ENCODE measurements at regions not wholly inside any gene's neighbourhood (a gene's known extent, or its start where the extent isn't known, plus 50 kb on each side); places are given as distances from the start of the nearest gene placed in this dataset.

GRCh38 chr2:66137606-66138130 lies 297.3 kb upstream of the MEIS1 start:
- no peak overlapping the region for H2AFZ ChIP-seq (ENCODE audit: low read length)

GRCh38 chr2:66134138-66134701 lies 300.7 kb upstream of the MEIS1 start:
- H3K4me2 ChIP-seq (ENCODE audit: low read depth, low read length), result no peak overlapping the region
- DNase-seq, result no peak
- no peak overlapping the region for H2AFZ ChIP-seq (ENCODE audit: low read length)
- H3K36me3 ChIP-seq (replicated peaks; ENCODE audit: insufficient read depth, low read length), result no peaks in the 10 kb centered on the region
- H4K20me1 ChIP-seq (ENCODE audit: insufficient read depth, low read length), result no peaks in the 10 kb centered on the region
- H3K27ac ChIP-seq (ENCODE audit: low read length), result no peak overlapping the region
- H3K9ac ChIP-seq (ENCODE audit: low read length), result no peak overlapping the region
- H3K9me2 ChIP-seq (replicated peaks; ENCODE audit: insufficient read depth, low read length), result no peaks in the 10 kb centered on the region
- H3K4me1 ChIP-seq (ENCODE audit: low read length), result no peaks in the 10 kb centered on the region
- H3F3A ChIP-seq (ENCODE audit: insufficient read depth, low read length), result no peaks in the 10 kb centered on the region
- H3K4me3 ChIP-seq (ENCODE audit: low read length), result no peak overlapping the region
- H3K9me3 ChIP-seq (replicated peaks; ENCODE audit: insufficient read depth, low read length), result no peaks in the 10 kb centered on the region
- H3K27me3 ChIP-seq (replicated peaks; ENCODE audit: insufficient read depth, low read length), result no peaks in the 10 kb centered on the region
- TF ChIP-seq EZH2 (optimal IDR thresholded peaks at IDR 0.05; ENCODE audit: low read depth, low read length) (no peak), EZH2phosphoT487 (IDR thresholded peaks at IDR 0.05; ENCODE audit: low read length) (no peak), CTCF (IDR thresholded peaks at IDR 0.05; ENCODE audit: low read length) (no peak)
- H3K79me2 ChIP-seq (ENCODE audit: low read length), result no peaks in the 10 kb centered on the region

More at GRCh38 chr2:66137606-66138130, 297.3 kb upstream of the MEIS1 start:
- H3K4me2 ChIP-seq (ENCODE audit: low read depth, low read length), result no peak overlapping the region
- H3K4me3 ChIP-seq (ENCODE audit: low read length), result no peak overlapping the region
- H3K36me3 ChIP-seq (replicated peaks; ENCODE audit: insufficient read depth, low read length), result no peaks in the 10 kb centered on the region
- no peak overlapping the region for H3K9ac ChIP-seq (ENCODE audit: low read length)
- H3K27ac ChIP-seq (ENCODE audit: low read length), result no peak overlapping the region
- no peaks in the 10 kb centered on the region for H3F3A ChIP-seq (ENCODE audit: insufficient read depth, low read length)
- H4K20me1 ChIP-seq (ENCODE audit: insufficient read depth, low read length), result no peaks in the 10 kb centered on the region
- H3K27me3 ChIP-seq (replicated peaks; ENCODE audit: insufficient read depth, low read length), result no peaks in the 10 kb centered on the region
- no peak for TF ChIP-seq EZH2phosphoT487 (IDR thresholded peaks at IDR 0.05; ENCODE audit: low read length)
- no peak for TF ChIP-seq EZH2 (optimal IDR thresholded peaks at IDR 0.05; ENCODE audit: low read depth, low read length)
- TF ChIP-seq CTCF (IDR thresholded peaks at IDR 0.05; ENCODE audit: low read length), result no peak
- no peaks in the 10 kb centered on the region for H3K9me2 ChIP-seq (replicated peaks; ENCODE audit: insufficient read depth, low read length)
- no peak for DNase-seq
- H3K4me1 ChIP-seq (ENCODE audit: low read length), result no peaks in the 10 kb centered on the region
- H3K79me2 ChIP-seq (ENCODE audit: low read length), result no peaks in the 10 kb centered on the region
- no peaks in the 10 kb centered on the region for H3K9me3 ChIP-seq (replicated peaks; ENCODE audit: insufficient read depth, low read length)

GRCh38 chr2:66127656-66128055 lies 307.3 kb upstream of the MEIS1 start:
- Histone ChIP-seq H3K27ac (ENCODE audit: low read length) (no peak overlapping the region), H3K4me2 (ENCODE audit: low read depth, low read length) (no peak overlapping the region), H3K4me3 (ENCODE audit: low read length) (no peak overlapping the region), H3K9me2 (replicated peaks; ENCODE audit: insufficient read depth, low read length) (no peaks in the 10 kb centered on the region), H3K27me3 (replicated peaks; ENCODE audit: insufficient read depth, low read length) (no peaks in the 10 kb centered on the region), H3K79me2 (ENCODE audit: low read length) (no peaks in the 10 kb centered on the region), H3K9ac (ENCODE audit: low read length) (no peak overlapping the region), H3K9me3 (replicated peaks; ENCODE audit: insufficient read depth, low read length) (no peaks in the 10 kb centered on the region), H4K20me1 (ENCODE audit: insufficient read depth, low read length) (no peaks in the 10 kb centered on the region), H3F3A (ENCODE audit: insufficient read depth, low read length) (no peaks in the 10 kb centered on the region), H3K36me3 (replicated peaks; ENCODE audit: insufficient read depth, low read length) (no peaks in the 10 kb centered on the region), H2AFZ (ENCODE audit: low read length) (no peak overlapping the region), H3K4me1 (ENCODE audit: low read length) (no peaks in the 10 kb centered on the region)
- no peak for DNase-seq
- TF ChIP-seq CTCF (IDR thresholded peaks at IDR 0.05; ENCODE audit: low read length), result no peak
- TF ChIP-seq EZH2 (optimal IDR thresholded peaks at IDR 0.05; ENCODE audit: low read depth, low read length), result no peak
- TF ChIP-seq EZH2phosphoT487 (IDR thresholded peaks at IDR 0.05; ENCODE audit: low read length), result no peak
